ENCODE measurements at regions not wholly inside any gene's neighbourhood (a gene's known extent, or its start where the extent isn't known, plus 50 kb on each side); places are given as distances from the start of the nearest gene placed in this dataset.

DNA sequence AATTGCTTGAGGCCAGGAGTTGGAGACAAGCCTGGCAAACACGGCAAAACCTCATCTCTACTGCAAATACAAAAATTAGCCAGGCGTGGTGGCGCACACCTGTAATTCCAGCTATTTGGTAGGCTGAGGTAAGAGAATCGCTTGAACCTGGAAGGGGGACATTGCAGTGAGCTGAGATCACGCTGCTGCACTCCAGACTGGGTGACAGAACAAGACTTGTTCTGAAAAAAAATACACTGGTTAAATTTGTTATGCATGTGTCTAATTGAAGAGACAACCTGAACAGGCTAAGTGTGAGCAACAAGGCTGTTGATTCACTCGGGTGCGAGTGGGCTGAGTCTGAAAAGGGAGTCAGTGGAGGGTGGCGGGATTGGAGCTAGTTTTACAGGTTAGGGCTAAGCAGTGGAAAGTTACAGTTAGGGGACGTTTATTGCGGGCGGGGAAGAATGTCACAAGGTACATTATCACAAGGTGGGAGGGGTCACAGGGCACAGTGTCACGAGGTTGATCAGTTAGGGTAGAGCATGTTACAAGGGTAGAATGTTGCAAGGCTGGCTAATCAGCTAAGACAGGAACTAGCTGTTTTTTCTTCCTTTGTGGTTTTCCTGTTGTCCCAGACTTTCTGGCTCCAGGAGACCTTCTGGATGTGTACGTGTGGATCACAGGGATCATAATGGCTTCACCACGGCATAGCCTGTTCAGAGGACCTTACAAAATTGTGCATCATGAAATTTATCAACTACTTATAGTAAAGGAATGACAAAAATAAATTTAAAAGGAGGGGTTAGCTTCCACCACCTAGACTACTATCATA is 115.8 kb downstream of the NAA11 start:
- TF ChIP-seq, protein P1, sequence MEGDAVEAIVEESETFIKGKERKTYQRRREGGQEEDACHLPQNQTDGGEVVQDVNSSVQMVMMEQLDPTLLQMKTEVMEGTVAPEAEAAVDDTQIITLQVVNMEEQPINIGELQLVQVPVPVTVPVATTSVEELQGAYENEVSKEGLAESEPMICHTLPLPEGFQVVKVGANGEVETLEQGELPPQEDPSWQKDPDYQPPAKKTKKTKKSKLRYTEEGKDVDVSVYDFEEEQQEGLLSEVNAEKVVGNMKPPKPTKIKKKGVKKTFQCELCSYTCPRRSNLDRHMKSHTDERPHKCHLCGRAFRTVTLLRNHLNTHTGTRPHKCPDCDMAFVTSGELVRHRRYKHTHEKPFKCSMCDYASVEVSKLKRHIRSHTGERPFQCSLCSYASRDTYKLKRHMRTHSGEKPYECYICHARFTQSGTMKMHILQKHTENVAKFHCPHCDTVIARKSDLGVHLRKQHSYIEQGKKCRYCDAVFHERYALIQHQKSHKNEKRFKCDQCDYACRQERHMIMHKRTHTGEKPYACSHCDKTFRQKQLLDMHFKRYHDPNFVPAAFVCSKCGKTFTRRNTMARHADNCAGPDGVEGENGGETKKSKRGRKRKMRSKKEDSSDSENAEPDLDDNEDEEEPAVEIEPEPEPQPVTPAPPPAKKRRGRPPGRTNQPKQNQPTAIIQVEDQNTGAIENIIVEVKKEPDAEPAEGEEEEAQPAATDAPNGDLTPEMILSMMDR (IDR thresholded peaks at IDR 0.05) = no peak
- no peak for TF ChIP-seq POLR2A (IDR thresholded peaks at IDR 0.05)
